Smooth muscle cell (in vitro differentiated cells): ENCODE measurements at regions not wholly inside any gene's neighbourhood (a gene's known extent, or its start where the extent isn't known, plus 50 kb on each side); places are given as distances from the start of the nearest gene placed in this dataset.

ENCODE experiments used
- DNase-seq: peaks from one replicate; lab custom pipeline; 2025; ENCODE audit not compliant: unreplicated experiment; lab: John Stamatoyannopoulos, UW
- H2AFZ ChIP-seq: fragments of 200-600 bp; sonication (generic); 2 replicates; pipeline ENCODE4 v1.6.0; 2016; ENCODE audit warnings: antibody characterized with exemption, low read depth, mild to moderate bottlenecking
- H3F3A ChIP-seq: fragments of 200-600 bp; sonication (generic); 2 replicates; pipeline ENCODE4 v1.6.0; 2017; ENCODE audit warnings: antibody characterized with exemption, low read depth
- H3K27ac ChIP-seq: fragments of 200-600 bp; sonication (generic); 2 replicates; pipeline ENCODE4 v1.5.1; 2016; ENCODE audit warnings: low read depth, mild to moderate bottlenecking
- H3K27me3 ChIP-seq: fragments of 200-600 bp; sonication (generic); 2 replicates; pipeline ENCODE4 v1.6.1; 2016; ENCODE audit warnings: low read depth, mild to moderate bottlenecking
- H3K36me3 ChIP-seq: fragments of 200-600 bp; sonication (generic); 2 replicates; pipeline ENCODE4 v1.5.1; 2016; ENCODE audit warnings: low read depth
- H3K4me1 ChIP-seq: fragments of 200-600 bp; sonication (generic); 2 replicates; pipeline ENCODE4 v1.5.1; 2016; ENCODE audit warnings: low read depth
- H3K4me2 ChIP-seq: fragments of 200-600 bp; sonication (generic); 2 replicates; pipeline ENCODE4 v1.6.0; 2016; ENCODE audit warnings: mild to moderate bottlenecking
- H3K4me3 ChIP-seq: fragments of 200-600 bp; sonication (generic); 2 replicates; pipeline ENCODE4 v1.5.1; 2016; ENCODE audit warnings: mild to moderate bottlenecking
- H3K79me2 ChIP-seq: fragments of 200-600 bp; sonication (generic); 2 replicates; pipeline ENCODE4 v1.6.0; 2016; ENCODE audit warnings: low read depth, mild to moderate bottlenecking
- H3K9ac ChIP-seq: fragments of 200-600 bp; sonication (generic); 2 replicates; pipeline ENCODE4 v1.6.0; 2016; ENCODE audit warnings: low read depth
- H3K9me3 ChIP-seq: fragments of 200-600 bp; sonication (generic); replicated peaks from 2 replicates; pipeline ENCODE4 v1.5.1; 2016; ENCODE audit warnings: low read depth
- H4K20me1 ChIP-seq: fragments of 200-600 bp; sonication (generic); 2 replicates; pipeline ENCODE4 v1.6.0; 2016; ENCODE audit warnings: low read depth
- WGBS: methylation state at CpG from one replicate; pipeline ENCODE4 v1.1.7; 2016; ENCODE audit warnings: low lambda C conversion rate; 5-methylcytosine and 5-hydroxymethylcytosine counted together
- TF ChIP-seq, protein P1 (sequence below): fragments of 200-600 bp; sonication (generic); IDR thresholded peaks from 2 replicates; pipeline ENCODE4 v1.5.1; 2017; ENCODE audit warnings: borderline replicate concordance, mild to moderate bottlenecking, antibody characterized with exemption; ENCODE audit not compliant: insufficient read depth, poor library complexity, severe bottlenecking

DNA sequence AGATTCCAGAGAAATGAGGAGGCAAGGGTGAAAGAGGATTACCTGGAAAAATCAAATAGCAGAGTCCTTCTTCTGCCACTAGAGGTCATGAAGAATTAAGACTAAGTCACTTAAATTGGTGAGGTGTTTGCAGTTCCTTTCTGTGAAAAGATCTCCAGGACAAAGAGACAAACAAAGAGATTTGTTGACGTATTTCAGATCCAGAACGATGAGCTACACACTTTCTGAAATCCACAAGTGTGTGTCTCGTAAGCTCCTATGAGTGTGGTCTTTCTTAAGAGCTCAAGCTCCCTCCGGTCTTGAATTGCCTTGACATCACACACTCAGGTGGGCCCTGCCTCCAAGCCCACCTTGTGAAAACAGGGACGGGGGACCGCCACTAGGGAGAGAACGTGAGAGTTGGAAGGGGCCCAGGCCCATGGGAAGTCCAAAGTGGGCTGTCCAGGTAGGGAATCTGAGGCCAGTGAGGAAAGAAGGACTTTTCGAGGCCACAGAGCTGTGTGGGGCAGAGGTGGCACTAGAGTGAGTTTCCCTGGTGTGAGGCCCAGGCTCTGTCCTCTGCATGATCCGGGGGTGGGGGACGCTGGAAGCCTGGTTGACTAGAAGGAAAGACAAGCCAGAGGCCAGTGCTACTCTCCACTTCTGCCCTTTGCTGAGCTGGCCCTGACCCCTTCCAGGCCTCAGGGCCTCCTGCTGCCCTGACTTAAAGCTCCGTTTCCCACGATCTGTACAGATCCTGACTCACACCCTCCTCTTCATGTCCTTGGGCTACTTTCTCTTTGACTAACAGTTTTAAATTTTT, 168.1 kb upstream of the NCK2 start:
- Histone ChIP-seq H3F3A (no peaks in the 10 kb centered on the region), H3K9me3 (no peaks in the 10 kb centered on the region), H3K27me3 (peaks cover 3% of the 10 kb centered on the region), H3K27ac (no peak overlapping the region), H3K4me3 (no peak overlapping the region), H2AFZ (peak overlapping the region; percentile 64), H3K4me2 (peak overlapping the region; percentile 31), H3K9ac (no peak overlapping the region), H3K4me1 (peaks cover 9% of the 10 kb centered on the region), H4K20me1 (no peaks in the 10 kb centered on the region), H3K79me2 (no peaks in the 10 kb centered on the region), H3K36me3 (no peaks in the 10 kb centered on the region)
- TF ChIP-seq, protein P1, sequence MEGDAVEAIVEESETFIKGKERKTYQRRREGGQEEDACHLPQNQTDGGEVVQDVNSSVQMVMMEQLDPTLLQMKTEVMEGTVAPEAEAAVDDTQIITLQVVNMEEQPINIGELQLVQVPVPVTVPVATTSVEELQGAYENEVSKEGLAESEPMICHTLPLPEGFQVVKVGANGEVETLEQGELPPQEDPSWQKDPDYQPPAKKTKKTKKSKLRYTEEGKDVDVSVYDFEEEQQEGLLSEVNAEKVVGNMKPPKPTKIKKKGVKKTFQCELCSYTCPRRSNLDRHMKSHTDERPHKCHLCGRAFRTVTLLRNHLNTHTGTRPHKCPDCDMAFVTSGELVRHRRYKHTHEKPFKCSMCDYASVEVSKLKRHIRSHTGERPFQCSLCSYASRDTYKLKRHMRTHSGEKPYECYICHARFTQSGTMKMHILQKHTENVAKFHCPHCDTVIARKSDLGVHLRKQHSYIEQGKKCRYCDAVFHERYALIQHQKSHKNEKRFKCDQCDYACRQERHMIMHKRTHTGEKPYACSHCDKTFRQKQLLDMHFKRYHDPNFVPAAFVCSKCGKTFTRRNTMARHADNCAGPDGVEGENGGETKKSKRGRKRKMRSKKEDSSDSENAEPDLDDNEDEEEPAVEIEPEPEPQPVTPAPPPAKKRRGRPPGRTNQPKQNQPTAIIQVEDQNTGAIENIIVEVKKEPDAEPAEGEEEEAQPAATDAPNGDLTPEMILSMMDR = peak; percentile 47
- 47% methylated on average over 12 of the region's 12 CpGs for WGBS
- DNase-seq = no peak

DNA sequence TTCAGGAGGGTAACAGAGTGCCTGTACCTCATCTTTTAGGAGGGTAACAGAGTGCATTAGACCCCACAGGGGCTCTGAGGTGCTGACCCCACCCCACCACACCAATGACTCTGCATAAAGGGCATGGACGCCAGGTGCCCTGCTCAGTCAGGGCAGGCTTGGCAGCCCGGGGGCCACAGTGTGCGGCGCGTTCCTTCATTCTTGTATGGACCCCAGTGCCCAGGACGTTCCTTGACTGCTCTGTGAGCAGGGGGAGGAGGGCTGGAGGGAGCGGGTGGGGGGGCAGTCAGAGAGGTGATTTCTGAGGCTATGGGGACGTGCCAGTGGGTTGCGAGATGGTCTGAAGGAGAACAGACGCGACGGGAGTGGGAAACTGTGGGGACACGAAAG, 168.7 kb upstream of the NCK2 start:
- no peak overlapping the region for H3K4me3 ChIP-seq
- no peaks in the 10 kb centered on the region for H3K36me3 ChIP-seq
- no peak overlapping the region for H2AFZ ChIP-seq
- no peaks in the 10 kb centered on the region for H3K79me2 ChIP-seq
- no peak overlapping the region for H3K9ac ChIP-seq
- H3K9me3 ChIP-seq = no peaks in the 10 kb centered on the region
- H3K4me2 ChIP-seq = no peak overlapping the region
- H3K27ac ChIP-seq = no peak overlapping the region
- H3K27me3 ChIP-seq = peaks cover 3% of the 10 kb centered on the region
- H3F3A ChIP-seq = no peaks in the 10 kb centered on the region
- H4K20me1 ChIP-seq = no peaks in the 10 kb centered on the region
- TF ChIP-seq, protein P1 = no peak
- no peak for DNase-seq
- peaks cover 9% of the 10 kb centered on the region for H3K4me1 ChIP-seq
- WGBS = 59% methylated on average over 13 of the region's 13 CpGs

DNA sequence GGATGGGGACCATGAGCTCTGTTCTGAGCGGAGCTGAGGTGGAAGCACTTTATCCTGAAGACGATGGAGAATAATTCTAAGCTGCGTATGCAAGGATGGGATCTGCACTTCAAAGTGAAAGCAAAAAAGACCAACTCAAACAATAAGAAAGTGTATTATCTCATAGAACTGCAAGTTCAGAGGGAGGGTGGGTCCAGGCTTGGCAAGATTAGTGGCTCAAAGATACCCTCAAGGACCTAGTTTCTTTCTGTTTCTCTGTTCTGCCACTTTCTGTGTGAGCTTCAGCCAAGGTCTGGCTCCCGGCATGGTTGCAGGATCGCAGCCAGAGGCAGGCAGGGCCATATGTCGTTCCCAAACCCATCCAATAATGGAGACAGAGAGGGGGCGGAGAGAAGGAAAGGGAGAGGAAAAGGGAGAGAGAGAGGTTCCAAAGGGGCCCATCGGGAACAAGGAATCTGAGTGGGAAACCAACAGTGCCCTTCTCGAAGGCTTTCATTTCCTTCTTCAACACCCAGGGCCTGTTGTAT, 169.2 kb upstream of the NCK2 start:
- Histone ChIP-seq H3K4me2 (no peak overlapping the region), H3K27ac (no peak overlapping the region), H3K9me3 (no peaks in the 10 kb centered on the region), H3K27me3 (peaks cover 3% of the 10 kb centered on the region), H3K4me1 (peaks cover 9% of the 10 kb centered on the region), H3F3A (no peaks in the 10 kb centered on the region), H2AFZ (no peak overlapping the region), H3K79me2 (no peaks in the 10 kb centered on the region), H3K36me3 (no peaks in the 10 kb centered on the region), H3K4me3 (no peak overlapping the region), H3K9ac (no peak overlapping the region), H4K20me1 (no peaks in the 10 kb centered on the region)
- TF ChIP-seq, protein P1 = no peak
- 75% methylated on average over 9 of the region's 9 CpGs for WGBS
- DNase-seq = no peak
